PC-3 (cell line): ENCODE measurements at regions not wholly inside any gene's neighbourhood (a gene's known extent, or its start where the extent isn't known, plus 50 kb on each side); places are given as distances from the start of the nearest gene placed in this dataset.

Source experiments
- EZH2 ChIP-seq: fragments of 300-600 bp; sonication (generic); IDR thresholded peaks from one replicate; pipeline ENCODE4 v1.6.1; 2017; ENCODE audit warnings: antibody characterized with exemption, mild to moderate bottlenecking, low read length; ENCODE audit not compliant: unreplicated experiment
- TF ChIP-seq, protein P1 (sequence below): fragments of 300-600 bp; sonication (generic); conservative IDR thresholded peaks from 2 replicates; pipeline ENCODE4 v1.5.1; 2017; ENCODE audit warnings: antibody characterized with exemption, low read depth, mild to moderate bottlenecking, low read length

- TF ChIP-seq, protein P1, sequence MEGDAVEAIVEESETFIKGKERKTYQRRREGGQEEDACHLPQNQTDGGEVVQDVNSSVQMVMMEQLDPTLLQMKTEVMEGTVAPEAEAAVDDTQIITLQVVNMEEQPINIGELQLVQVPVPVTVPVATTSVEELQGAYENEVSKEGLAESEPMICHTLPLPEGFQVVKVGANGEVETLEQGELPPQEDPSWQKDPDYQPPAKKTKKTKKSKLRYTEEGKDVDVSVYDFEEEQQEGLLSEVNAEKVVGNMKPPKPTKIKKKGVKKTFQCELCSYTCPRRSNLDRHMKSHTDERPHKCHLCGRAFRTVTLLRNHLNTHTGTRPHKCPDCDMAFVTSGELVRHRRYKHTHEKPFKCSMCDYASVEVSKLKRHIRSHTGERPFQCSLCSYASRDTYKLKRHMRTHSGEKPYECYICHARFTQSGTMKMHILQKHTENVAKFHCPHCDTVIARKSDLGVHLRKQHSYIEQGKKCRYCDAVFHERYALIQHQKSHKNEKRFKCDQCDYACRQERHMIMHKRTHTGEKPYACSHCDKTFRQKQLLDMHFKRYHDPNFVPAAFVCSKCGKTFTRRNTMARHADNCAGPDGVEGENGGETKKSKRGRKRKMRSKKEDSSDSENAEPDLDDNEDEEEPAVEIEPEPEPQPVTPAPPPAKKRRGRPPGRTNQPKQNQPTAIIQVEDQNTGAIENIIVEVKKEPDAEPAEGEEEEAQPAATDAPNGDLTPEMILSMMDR: no peak
- TF ChIP-seq EZH2: no peak
These were observed 2486.5 kb upstream of the PCDH20 start for GRCh38 chr13:63902141-63902540.
